Right lobe of liver (tissue), 4 donors: ENCODE measurements at regions not wholly inside any gene's neighbourhood (a gene's known extent, or its start where the extent isn't known, plus 50 kb on each side); places are given as distances from the start of the nearest gene placed in this dataset.

Experiments used
- CTCF ChIP-seq, 4 donors: fragments of 200-600 bp in 3 of 4; fragments of 450-650 bp in 1 of 4; IDR thresholded peaks; one replicate each; pipeline versions ENCODE4 v1.5.1 to v1.8.0; 2016 to 2022; ENCODE audit warnings: antibody characterized with exemption in 4 of 4, mild to moderate bottlenecking in 2 of 4
- POLR2A ChIP-seq: fragments of 450-650 bp; IDR thresholded peaks from one replicate; pipeline ENCODE4 v1.6.1; 2017; ENCODE audit warnings: antibody characterized with exemption, mild to moderate bottlenecking
- donor health status: DM: no; HTN: no; CAD: no.
- donor health status: DM: no; HTN: no; CAD: no.
- donor health status: DM: no; HTN: yes; CAD: no.

DNA sequence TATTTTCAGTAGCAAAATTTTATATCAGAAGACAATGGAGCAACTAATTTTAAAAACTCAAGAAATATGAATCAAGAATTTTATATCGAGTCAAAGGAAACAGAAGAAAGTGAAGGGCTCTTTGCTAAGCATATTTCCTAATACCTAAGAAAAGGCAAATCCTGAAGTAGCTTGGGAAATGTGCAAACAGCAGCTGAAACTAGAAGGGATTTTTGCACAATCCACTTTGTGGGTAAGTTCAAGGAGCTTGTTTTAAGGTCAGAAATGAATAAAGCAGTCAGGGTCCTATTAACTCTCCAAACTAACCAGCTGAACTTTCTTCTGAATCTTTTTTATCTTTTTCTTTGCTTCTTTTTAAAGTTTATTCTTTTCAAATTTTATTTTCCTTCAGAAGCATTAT, 500.9 kb upstream of the CXorf51A start:
- TF ChIP-seq CTCF (IDR thresholded peaks at IDR 0.05) (no peak), POLR2A (no peak)
